ENCODE measurements at regions not wholly inside any gene's neighbourhood (a gene's known extent, or its start where the extent isn't known, plus 50 kb on each side); places are given as distances from the start of the nearest gene placed in this dataset.

GRCh38 chr2:66766582-66766981, 331.7 kb downstream of the MEIS1 start:
- CTCF ChIA-PET = no interaction called here

DNA sequence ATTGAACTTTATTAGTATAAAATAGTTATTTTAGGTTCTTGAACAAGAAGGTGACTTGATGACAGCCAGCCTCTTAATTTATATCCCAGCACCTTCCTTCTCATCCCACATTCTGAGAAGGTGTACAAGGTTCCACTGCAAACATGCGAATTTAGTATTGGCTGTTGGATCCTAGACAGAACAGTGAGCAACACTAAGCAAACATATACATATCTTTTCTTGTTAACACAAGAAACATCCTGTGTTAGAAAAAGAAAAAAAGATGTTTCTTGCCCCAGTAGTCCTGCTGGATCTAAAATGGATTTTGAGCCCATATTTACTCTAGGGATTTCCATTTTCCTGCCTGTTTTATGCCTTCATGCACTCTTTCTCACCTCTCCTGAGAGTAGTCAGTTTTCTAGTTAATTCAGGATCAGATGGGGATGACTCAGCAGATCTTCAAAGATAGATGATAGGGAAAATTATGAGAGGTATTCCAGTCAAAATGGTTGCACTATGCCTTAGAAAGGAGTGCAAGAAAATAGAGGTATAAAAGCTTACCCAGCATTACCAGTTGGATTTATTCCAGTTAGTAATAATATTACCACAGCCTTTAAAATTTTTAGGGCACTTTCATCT, 336.5 kb downstream of the MEIS1 start:
- no peak overlapping the region for H3K27ac ChIP-seq (ENCODE audit: extremely low read depth, low read depth, low read length)
- H3K4me3 ChIP-seq (ENCODE audit: low read depth, low read length) = no peak overlapping the region
- no peaks in the 10 kb centered on the region for H3K36me3 ChIP-seq (ENCODE audit: control insufficient read depth in 2 of 2, insufficient read depth in 1 of 2, low read length in 2 of 2)
- TF ChIP-seq REST (tag by site-specific recombination; IDR thresholded peaks at IDR 0.05) (no peak), RBAK (tag by site-specific recombination; IDR thresholded peaks at IDR 0.05) (no peak), GLIS2 (tag by site-specific recombination; IDR thresholded peaks at IDR 0.05) (no peak), MEIS1 (CRISPR knock-in tag; IDR thresholded peaks at IDR 0.05; ENCODE audit: borderline replicate concordance) (no peak), ZBTB7A (tag by site-specific recombination; IDR thresholded peaks at IDR 0.05; ENCODE audit: low read depth) (no peak), ZNF664 (tag by site-specific recombination; IDR thresholded peaks at IDR 0.05) (no peak), ZNF768 (tag by site-specific recombination; IDR thresholded peaks at IDR 0.05) (no peak), ZNF132 (tag by site-specific recombination; IDR thresholded peaks at IDR 0.05; ENCODE audit: borderline replicate concordance) (no peak)
- TF ChIP-seq, protein P1, sequence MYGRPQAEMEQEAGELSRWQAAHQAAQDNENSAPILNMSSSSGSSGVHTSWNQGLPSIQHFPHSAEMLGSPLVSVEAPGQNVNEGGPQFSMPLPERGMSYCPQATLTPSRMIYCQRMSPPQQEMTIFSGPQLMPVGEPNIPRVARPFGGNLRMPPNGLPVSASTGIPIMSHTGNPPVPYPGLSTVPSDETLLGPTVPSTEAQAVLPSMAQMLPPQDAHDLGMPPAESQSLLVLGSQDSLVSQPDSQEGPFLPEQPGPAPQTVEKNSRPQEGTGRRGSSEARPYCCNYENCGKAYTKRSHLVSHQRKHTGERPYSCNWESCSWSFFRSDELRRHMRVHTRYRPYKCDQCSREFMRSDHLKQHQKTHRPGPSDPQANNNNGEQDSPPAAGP (tag by site-specific recombination; IDR thresholded peaks at IDR 0.05) = no peak
- no peaks in the 10 kb centered on the region for H3K9me3 ChIP-seq (ENCODE audit: control insufficient read depth, insufficient read depth, low read depth, low read length)
- ChIA-PET POLR2A (no interaction called here), CTCF (interaction anchor here (0.6 kb wide), 1 partner anchor 1070 kb away, joined by 3 read pairs; no protein-coding TSS in a partner anchor)
- no peaks in the 10 kb centered on the region for H3K4me1 ChIP-seq (ENCODE audit: control insufficient read depth, insufficient read depth, low read length)

More at GRCh38 chr2:66766582-66766981, 331.7 kb downstream of the MEIS1 start:
- Histone ChIP-seq H3K36me3 (ENCODE audit: control insufficient read depth in 2 of 2, insufficient read depth in 1 of 2, low read length in 2 of 2) (no peaks in the 10 kb centered on the region), H3K4me1 (ENCODE audit: control insufficient read depth, insufficient read depth, low read length) (no peaks in the 10 kb centered on the region), H3K4me3 (ENCODE audit: low read depth, low read length) (no peak overlapping the region), H3K9me3 (ENCODE audit: control insufficient read depth, insufficient read depth, low read depth, low read length) (no peaks in the 10 kb centered on the region), H3K27ac (ENCODE audit: extremely low read depth, low read depth, low read length) (no peak overlapping the region)
- POLR2A ChIA-PET = no interaction called here
- TF ChIP-seq ZNF645 (tag by site-specific recombination; IDR thresholded peaks at IDR 0.05) (no peak), ZNF335 (tag by site-specific recombination; conservative IDR thresholded peaks at IDR 0.05) (no peak), BCL11B (tag by site-specific recombination; IDR thresholded peaks at IDR 0.05; ENCODE audit: low read depth) (no peak), CTCF (tag by site-specific recombination; IDR thresholded peaks at IDR 0.05) (no peak), SP7 (tag by site-specific recombination; IDR thresholded peaks at IDR 0.05) (no peak)

DNA sequence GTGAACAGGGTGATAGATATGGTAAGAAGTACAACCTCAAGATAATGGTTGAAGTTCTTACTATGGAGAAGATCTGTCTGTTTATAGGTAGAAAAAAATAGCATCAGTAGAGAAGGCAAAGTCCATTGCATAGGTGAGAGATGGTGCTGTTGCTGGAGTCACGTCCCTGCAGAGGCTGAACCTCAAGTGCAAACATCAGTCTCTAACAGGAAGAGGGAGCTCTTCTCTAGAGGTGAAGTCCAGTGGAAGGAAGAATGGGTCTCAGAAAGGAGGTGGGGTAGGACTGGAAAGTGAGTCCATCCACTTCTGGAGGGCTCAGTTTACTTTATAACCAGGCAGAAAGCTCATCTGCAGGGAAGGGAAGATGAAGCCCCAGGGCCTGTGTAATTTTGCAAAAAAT, 337.7 kb downstream of the MEIS1 start:
- POLR2A ChIA-PET = no interaction called here
- CTCF ChIA-PET = interaction anchor here (0.6 to 0.7 kb wide), 3 partner anchors 102 to 1152 kb away, joined by 3 to 4 read pairs (median 4); no protein-coding TSS in a partner anchor
- no peak overlapping the region for H3K4me3 ChIP-seq (ENCODE audit: low read depth, low read length)
- no peaks in the 10 kb centered on the region for H3K4me1 ChIP-seq (ENCODE audit: control insufficient read depth, insufficient read depth, low read length)
- H3K27ac ChIP-seq (ENCODE audit: extremely low read depth, low read depth, low read length) = no peak overlapping the region
- H3K9me3 ChIP-seq (ENCODE audit: control insufficient read depth, insufficient read depth, low read depth, low read length) = no peaks in the 10 kb centered on the region
- no peaks in the 10 kb centered on the region for H3K36me3 ChIP-seq (ENCODE audit: control insufficient read depth in 2 of 2, insufficient read depth in 1 of 2, low read length in 2 of 2)
- no peak for TF ChIP-seq ZBTB11 (tag by site-specific recombination; conservative IDR thresholded peaks at IDR 0.05; ENCODE audit: low read depth)
- TF ChIP-seq ZNF544 (tag by site-specific recombination; IDR thresholded peaks at IDR 0.05) = no peak
- no peak for TF ChIP-seq ZNF169 (tag by site-specific recombination; IDR thresholded peaks at IDR 0.05)
- no peak for TF ChIP-seq IKZF3 (tag by site-specific recombination; IDR thresholded peaks at IDR 0.05)
- no peak for TF ChIP-seq WT1 (tag by site-specific recombination; IDR thresholded peaks at IDR 0.05)
- no peak for TF ChIP-seq ZNF214 (tag by site-specific recombination; IDR thresholded peaks at IDR 0.05; ENCODE audit: borderline replicate concordance)
- no peak for TF ChIP-seq ZNF747 (tag by site-specific recombination; IDR thresholded peaks at IDR 0.05)
